Adrenal gland (tissue), 9 donors: ENCODE measurements at regions not wholly inside any gene's neighbourhood (a gene's known extent, or its start where the extent isn't known, plus 50 kb on each side); places are given as distances from the start of the nearest gene placed in this dataset.

Experiments used
- DNase-seq, 7 donors: peaks; one replicate each; pipeline ENCODE4 v3.0.0-alpha.2; 2019 to 2020
- H3K27ac ChIP-seq, 5 donors: fragments of 200-600 bp; sonication (generic) in 4 of 5; 1 replicate in 3 of 5; 2 replicates in 2 of 5; pipeline versions ENCODE4 v1.5.1 to v1.8.0; 2016 to 2020; ENCODE audit warnings: mild to moderate bottlenecking in 1 of 5
- H3K27me3 ChIP-seq: fragments of 200-600 bp; 2 replicates; pipeline ENCODE4 v1.8.0; 2021
- H3K36me3 ChIP-seq, 2 donors: fragments of 200-600 bp; replicated peaks in 1 of 2; 1 replicate in 1 of 2; 2 replicates in 1 of 2; pipeline versions ENCODE4 v1.5.1 to v1.8.0; 2018 to 2022
- H3K4me1 ChIP-seq, 2 donors: fragments of 200-600 bp; replicated peaks in 1 of 2; 1 replicate in 1 of 2; 2 replicates in 1 of 2; pipeline versions ENCODE4 v1.5.1 to v1.8.0; 2018 to 2021
- H3K4me3 ChIP-seq, 4 donors: fragments of 200-600 bp; sonication (generic) in 3 of 4; one replicate each; pipeline ENCODE4 v1.5.1; 2016 to 2018
- H3K9me3 ChIP-seq, 3 donors: fragments of 200-600 bp; sonication (generic) in 1 of 3; replicated peaks in 1 of 3; 1 replicate in 2 of 3; 2 replicates in 1 of 3; pipeline versions ENCODE4 v1.5.1 to v1.8.0; 2016 to 2021
- POLR2A ChIP-seq, 2 donors: fragments of 450-650 bp; IDR thresholded peaks; one replicate each; pipeline ENCODE4 v1.6.1; 2017; ENCODE audit warnings: antibody characterized with exemption in 2 of 2, mild to moderate bottlenecking in 2 of 2, moderate library complexity in 1 of 2
- WGBS, 4 donors: extraction: QIAGEN DNeasy Blood & Tissue Kit in 2 of 4; methylation state at CpG; one replicate each; pipeline versions ENCODE4 v1.1.5 to v1.1.7; 2013 to 2017; 5-methylcytosine and 5-hydroxymethylcytosine counted together
- intact Hi-C, 2 donors: fragments of 100-400 bp; cut with DNase I; formaldehyde crosslinking; loops; one replicate each; pipeline versions ENCODE4 v1.14.1 to v1.15.0; 2022 to 2023
- TF ChIP-seq, protein P1 (sequence below), 6 experiments: fragments of 450-650 bp in 4 of 6; fragments of 200-600 bp in 2 of 6; sonication (generic) in 1 of 6; IDR thresholded peaks; 1 replicate in 5 of 6; 2 replicates in 1 of 6; pipeline versions ENCODE4 v1.5.1 to v1.8.0; 2016 to 2021; ENCODE audit warnings: antibody characterized with exemption in 6 of 6, mild to moderate bottlenecking in 2 of 6, moderate library complexity in 1 of 6
- donor health status: healthy with polysubstance abuse.
- donor health status: Bipolar disorder and iron deficiency.
- donor health status: DM: yes; HTN: yes; CAD: no.
- donor health status: DM: no; HTN: no; CAD: no.
- donor health status: DM: no; HTN: no; CAD: no.

DNA sequence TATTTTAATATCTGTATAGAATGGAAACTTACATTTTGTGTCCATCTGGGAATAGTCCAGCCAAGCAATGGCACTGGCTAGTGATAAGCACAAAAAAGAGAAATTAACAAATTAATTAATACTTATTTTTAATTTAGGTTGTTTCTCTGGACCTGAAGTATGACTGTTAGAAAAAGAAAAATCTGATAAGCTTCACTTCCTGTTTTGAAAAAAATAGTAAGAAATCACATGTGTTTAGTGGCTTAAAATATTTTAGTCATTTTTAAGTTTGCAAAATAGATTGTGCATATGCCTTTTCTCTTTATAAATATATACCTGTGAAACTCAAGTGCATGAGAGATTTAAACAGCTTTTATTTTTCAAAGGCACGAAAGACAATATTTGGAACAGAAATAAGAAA, 50.1 kb upstream of the CREB5 start:
- no peak overlapping the region for H3K4me3 ChIP-seq

More for the DNA sequence above, 50.1 kb upstream of the CREB5 start:
- Histone ChIP-seq H3K27ac (no peak overlapping the region), H3K36me3 (no peaks in the 10 kb centered on the region), H3K27me3 (no peaks in the 10 kb centered on the region), H3K4me1 (no peaks in the 10 kb centered on the region), H3K9me3 (no peaks in the 10 kb centered on the region)
- 79 to 93% (median 91%) methylated on average over 1 of the region's 1 CpG for WGBS, 4 donors
- no peak for DNase-seq
- intact Hi-C loops: no loop called here
- TF ChIP-seq, protein P1, sequence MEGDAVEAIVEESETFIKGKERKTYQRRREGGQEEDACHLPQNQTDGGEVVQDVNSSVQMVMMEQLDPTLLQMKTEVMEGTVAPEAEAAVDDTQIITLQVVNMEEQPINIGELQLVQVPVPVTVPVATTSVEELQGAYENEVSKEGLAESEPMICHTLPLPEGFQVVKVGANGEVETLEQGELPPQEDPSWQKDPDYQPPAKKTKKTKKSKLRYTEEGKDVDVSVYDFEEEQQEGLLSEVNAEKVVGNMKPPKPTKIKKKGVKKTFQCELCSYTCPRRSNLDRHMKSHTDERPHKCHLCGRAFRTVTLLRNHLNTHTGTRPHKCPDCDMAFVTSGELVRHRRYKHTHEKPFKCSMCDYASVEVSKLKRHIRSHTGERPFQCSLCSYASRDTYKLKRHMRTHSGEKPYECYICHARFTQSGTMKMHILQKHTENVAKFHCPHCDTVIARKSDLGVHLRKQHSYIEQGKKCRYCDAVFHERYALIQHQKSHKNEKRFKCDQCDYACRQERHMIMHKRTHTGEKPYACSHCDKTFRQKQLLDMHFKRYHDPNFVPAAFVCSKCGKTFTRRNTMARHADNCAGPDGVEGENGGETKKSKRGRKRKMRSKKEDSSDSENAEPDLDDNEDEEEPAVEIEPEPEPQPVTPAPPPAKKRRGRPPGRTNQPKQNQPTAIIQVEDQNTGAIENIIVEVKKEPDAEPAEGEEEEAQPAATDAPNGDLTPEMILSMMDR (IDR thresholded peaks at IDR 0.05): no peak
- no peak for TF ChIP-seq POLR2A (IDR thresholded peaks at IDR 0.05)
